Fibroblast of pulmonary artery (primary cell): ENCODE measurements at regions not wholly inside any gene's neighbourhood (a gene's known extent, or its start where the extent isn't known, plus 50 kb on each side); places are given as distances from the start of the nearest gene placed in this dataset.

Source experiments
- DNase-seq: peaks from one replicate; pipeline ENCODE4 v3.0.0-alpha.2; 2010; ENCODE audit warnings: low read depth
- H3K4me3 ChIP-seq: replicated peaks from 2 replicates; pipeline ENCODE4 v1.5.1; 2011; ENCODE audit warnings: low read depth, mild to moderate bottlenecking, control low read depth, low read length, moderate library complexity
- CTCF ChIP-seq: IDR thresholded peaks from 2 replicates; pipeline ENCODE4 v1.5.1; 2011; ENCODE audit warnings: mild to moderate bottlenecking, control low read depth, low read length, inconsistent platforms; ENCODE audit errors: missing control alignments

- DNase-seq, result no peak
- no peak overlapping the region for H3K4me3 ChIP-seq
- TF ChIP-seq CTCF, result no peak
Observed at GRCh38 chr10:131815266-131816156, 85.3 kb upstream of the PPP2R2D start.

- no peak for DNase-seq
Observed at GRCh38 chr10:131816157-131816775, 84.5 kb upstream of the PPP2R2D start.

GRCh38 chr10:131816941-131817700 lies 83.7 kb upstream of the PPP2R2D start:
- TF ChIP-seq CTCF, result no peak
- no peak overlapping the region for H3K4me3 ChIP-seq
- DNase-seq, result no peak

More at GRCh38 chr10:131816157-131816775, 84.5 kb upstream of the PPP2R2D start:
- TF ChIP-seq CTCF, result no peak
- H3K4me3 ChIP-seq, result no peak overlapping the region

- DNase-seq, result no peak
- no peak for TF ChIP-seq CTCF
Observed at GRCh38 chr10:131817866-131818509, 82.8 kb upstream of the PPP2R2D start.

GRCh38 chr10:131818510-131819234 lies 82.1 kb upstream of the PPP2R2D start:
- H3K4me3 ChIP-seq, result no peak overlapping the region
- DNase-seq, result no peak
- TF ChIP-seq CTCF, result no peak

More at GRCh38 chr10:131817866-131818509, 82.8 kb upstream of the PPP2R2D start:
- H3K4me3 ChIP-seq, result no peak overlapping the region
